Adrenal gland (tissue), 5 donors: ENCODE measurements at regions not wholly inside any gene's neighbourhood (a gene's known extent, or its start where the extent isn't known, plus 50 kb on each side); places are given as distances from the start of the nearest gene placed in this dataset.

ENCODE experiments used
- POLR2A ChIP-seq, 2 donors: fragments of 450-650 bp; IDR thresholded peaks; one replicate each; pipeline ENCODE4 v1.6.1; 2017; ENCODE audit warnings: antibody characterized with exemption in 2 of 2, mild to moderate bottlenecking in 2 of 2, moderate library complexity in 1 of 2
- TF ChIP-seq, protein P1 (sequence below), 6 experiments: fragments of 450-650 bp in 4 of 6; fragments of 200-600 bp in 2 of 6; sonication (generic) in 1 of 6; IDR thresholded peaks; 1 replicate in 5 of 6; 2 replicates in 1 of 6; pipeline versions ENCODE4 v1.5.1 to v1.8.0; 2016 to 2021; ENCODE audit warnings: antibody characterized with exemption in 6 of 6, mild to moderate bottlenecking in 2 of 6, moderate library complexity in 1 of 6
- donor health status: DM: no; HTN: no; CAD: no.

DNA sequence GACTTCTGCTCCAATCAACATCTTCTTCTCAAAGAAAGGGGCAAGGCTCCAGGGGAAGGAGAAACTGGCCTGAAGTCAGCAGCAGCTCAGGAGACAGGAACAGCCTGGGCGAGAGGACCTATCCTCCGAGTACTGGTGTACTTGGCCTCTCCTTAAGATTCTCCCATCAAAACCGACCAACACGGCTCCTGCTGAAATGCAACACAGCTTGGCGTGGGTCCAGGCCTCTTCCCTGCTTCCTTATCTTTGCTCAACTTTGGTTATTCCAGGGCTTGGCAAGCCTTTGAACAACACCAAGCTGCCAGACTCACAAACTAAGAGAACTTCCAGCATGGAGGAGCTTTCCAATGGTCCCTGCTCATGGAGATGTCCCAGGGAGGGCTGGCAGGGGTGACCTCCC lies 377.4 kb downstream of the BCL11B start:
- TF ChIP-seq, protein P1, sequence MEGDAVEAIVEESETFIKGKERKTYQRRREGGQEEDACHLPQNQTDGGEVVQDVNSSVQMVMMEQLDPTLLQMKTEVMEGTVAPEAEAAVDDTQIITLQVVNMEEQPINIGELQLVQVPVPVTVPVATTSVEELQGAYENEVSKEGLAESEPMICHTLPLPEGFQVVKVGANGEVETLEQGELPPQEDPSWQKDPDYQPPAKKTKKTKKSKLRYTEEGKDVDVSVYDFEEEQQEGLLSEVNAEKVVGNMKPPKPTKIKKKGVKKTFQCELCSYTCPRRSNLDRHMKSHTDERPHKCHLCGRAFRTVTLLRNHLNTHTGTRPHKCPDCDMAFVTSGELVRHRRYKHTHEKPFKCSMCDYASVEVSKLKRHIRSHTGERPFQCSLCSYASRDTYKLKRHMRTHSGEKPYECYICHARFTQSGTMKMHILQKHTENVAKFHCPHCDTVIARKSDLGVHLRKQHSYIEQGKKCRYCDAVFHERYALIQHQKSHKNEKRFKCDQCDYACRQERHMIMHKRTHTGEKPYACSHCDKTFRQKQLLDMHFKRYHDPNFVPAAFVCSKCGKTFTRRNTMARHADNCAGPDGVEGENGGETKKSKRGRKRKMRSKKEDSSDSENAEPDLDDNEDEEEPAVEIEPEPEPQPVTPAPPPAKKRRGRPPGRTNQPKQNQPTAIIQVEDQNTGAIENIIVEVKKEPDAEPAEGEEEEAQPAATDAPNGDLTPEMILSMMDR (IDR thresholded peaks at IDR 0.05), result no peak
- TF ChIP-seq POLR2A (IDR thresholded peaks at IDR 0.05), result no peak
